Pancreas (tissue), 10 donors: ENCODE measurements at regions not wholly inside any gene's neighbourhood (a gene's known extent, or its start where the extent isn't known, plus 50 kb on each side); places are given as distances from the start of the nearest gene placed in this dataset.
A peak's percentile ranks its signal among the peaks of the same experiment; 100 is the strongest.

Source experiments
- ATAC-seq, 4 donors: fragments of 200-7000 bp; cut with Tn5 transposase; one replicate each; pipeline versions ENCODE4 v1.8.0 to v1.9.1; 2020; ENCODE audit warnings: mild to moderate bottlenecking in 4 of 4, moderate library complexity in 4 of 4
- DNase-seq, 6 donors: peaks; one replicate each; pipeline ENCODE4 v3.0.0-alpha.2; 2020
- FAIRE-seq: peaks from 2 replicates; lab custom pipeline; 2012; peaks lifted over from hg19 to GRCh38; lab: Jason Lieb, UNC
- H3K27ac ChIP-seq, 4 donors: fragments of 200-600 bp; sonication (generic); 1 replicate in 3 of 4; 2 replicates in 1 of 4; pipeline versions ENCODE4 v1.5.0 to v1.8.0; 2020
- H3K27me3 ChIP-seq, 4 donors: fragments of 200-600 bp; one replicate each; pipeline ENCODE4 v1.8.0; 2021
- H3K36me3 ChIP-seq, 3 donors: fragments of 200-600 bp; sonication (generic) in 1 of 3; one replicate each; pipeline versions ENCODE4 v1.5.0 to v1.8.0; 2020 to 2021
- H3K4me1 ChIP-seq, 3 donors: fragments of 200-600 bp; one replicate each; pipeline ENCODE4 v1.8.0; 2021
- H3K4me3 ChIP-seq, 4 donors: fragments of 200-600 bp; sonication (generic) in 2 of 4; one replicate each; pipeline versions ENCODE4 v1.5.0 to v1.8.0; 2020 to 2021
- H3K9me3 ChIP-seq, 4 donors: fragments of 200-600 bp; one replicate each; pipeline ENCODE4 v1.8.0; 2021
- CTCF ChIP-seq, 4 donors: fragments of 200-600 bp; sonication (generic) in 3 of 4; IDR thresholded peaks; one replicate each; pipeline versions ENCODE4 v1.5.0 to v1.8.0; 2021; ENCODE audit warnings: antibody characterized with exemption in 4 of 4
- WGBS, 2 donors: extraction: QIAGEN DNeasy Blood & Tissue Kit; methylation state at CpG; one replicate each; pipeline ENCODE4 v1.1.7; 2013; 5-methylcytosine and 5-hydroxymethylcytosine counted together
- intact Hi-C, 3 donors: fragments of 100-400 bp; cut with DNase I; formaldehyde crosslinking; loops; one replicate each; pipeline versions ENCODE4 v1.11.1 to v1.14.2; 2022
- donor health status: healthy with polysubstance abuse.
- donor health status: DM: no; HTN: no; CAD: no; lungs with moderate emphysema.
- donor health status: DM: no; HTN: no; CAD: no.
- donor health status: control.
- donor health status: control.
- donor health status: Bipolar disorder and iron deficiency.
- donor health status: DM: yes; HTN: yes; CAD: no.
- donor health status: DM: no; HTN: no; CAD: no.
- donor health status: DM: no; HTN: no; CAD: no.
- donor health status: DM: yes; HTN: yes; CAD: no.

- no peaks in the 10 kb centered on the region for H3K27me3 ChIP-seq
- H3K4me3 ChIP-seq, result no peak overlapping the region
- ATAC-seq, result peak; percentile 57 to 75 (median 62)
- peaks cover 0 to 6% (median 0%) of the 10 kb centered on the region in 3 donors for H3K4me1 ChIP-seq
- TF ChIP-seq CTCF (IDR thresholded peaks at IDR 0.05), result no peak
- H3K27ac ChIP-seq, result no peak overlapping the region
- intact Hi-C loops, result no loop called here
- 5 to 13% methylated on average over 1 of the region's 1 CpG for WGBS, 2 donors
- FAIRE-seq, result no peak
- no peaks in the 10 kb centered on the region for H3K36me3 ChIP-seq
- no peak for DNase-seq
- H3K9me3 ChIP-seq, result no peaks in the 10 kb centered on the region
Observed at GRCh38 chr16:9650284-9650683, 531.9 kb downstream of the GRIN2A start.

DNA sequence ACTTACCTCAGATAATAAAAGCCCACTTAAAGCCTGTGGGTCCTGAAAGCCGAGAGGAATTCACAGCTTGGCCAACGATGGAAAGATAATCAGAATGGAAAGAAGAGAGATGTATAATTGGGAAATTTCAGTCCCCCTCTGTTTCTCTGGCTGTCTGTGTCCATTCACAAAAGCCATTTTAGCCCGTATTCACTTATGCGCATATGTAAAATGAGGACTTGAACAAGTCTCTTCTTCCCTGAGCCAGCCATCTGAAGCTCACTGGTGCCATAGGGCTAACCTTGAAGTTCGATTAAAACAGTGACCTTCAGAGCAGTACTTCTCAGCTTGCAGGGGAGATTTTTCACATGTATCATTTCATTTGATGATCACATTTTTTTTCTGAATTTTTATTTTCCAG, 527.2 kb downstream of the GRIN2A start:
- no peaks in the 10 kb centered on the region for H3K27me3 ChIP-seq
- no peaks in the 10 kb centered on the region for H3K4me1 ChIP-seq
- no peaks in the 10 kb centered on the region for H3K9me3 ChIP-seq
- no peak for ATAC-seq
- no peak for DNase-seq
- FAIRE-seq, result no peak
- 75 to 76% methylated on average over 5 of the region's 5 CpGs for WGBS, 2 donors
- no peak overlapping the region for H3K27ac ChIP-seq
- no peak for TF ChIP-seq CTCF (IDR thresholded peaks at IDR 0.05)
- H3K4me3 ChIP-seq, result no peak overlapping the region
- intact Hi-C loops, result no loop called here
- no peaks in the 10 kb centered on the region for H3K36me3 ChIP-seq

DNA sequence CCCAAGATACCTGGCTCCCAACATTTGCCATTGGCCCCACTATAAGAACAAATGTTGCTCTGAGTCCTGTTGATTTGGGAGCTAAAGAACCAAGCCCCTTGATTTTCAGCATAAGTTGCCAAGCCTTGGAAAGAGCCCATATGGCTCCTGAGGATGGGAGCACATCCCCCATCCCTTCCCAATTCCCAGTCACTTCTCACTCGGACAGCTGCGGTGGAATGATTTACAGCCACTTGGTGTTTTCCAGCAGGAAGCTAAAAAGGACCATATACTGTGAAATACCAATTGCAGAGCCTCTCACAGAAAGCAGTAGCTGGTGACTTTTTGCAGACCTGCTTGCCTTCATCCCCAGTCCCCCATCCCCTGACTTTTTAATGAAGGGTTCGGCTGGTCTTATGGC, 524.6 kb downstream of the GRIN2A start:
- no peak for ATAC-seq
- Histone ChIP-seq H3K36me3 (no peaks in the 10 kb centered on the region), H3K27me3 (no peaks in the 10 kb centered on the region), H3K9me3 (no peaks in the 10 kb centered on the region), H3K4me3 (no peak overlapping the region), H3K4me1 (no peaks in the 10 kb centered on the region), H3K27ac (no peak overlapping the region)
- WGBS, 2 donors, result 30 to 36% methylated on average over 3 of the region's 3 CpGs
- no peak for DNase-seq
- no peak for TF ChIP-seq CTCF (IDR thresholded peaks at IDR 0.05)
- no peak for FAIRE-seq
- intact Hi-C loops, result no loop called here

DNA sequence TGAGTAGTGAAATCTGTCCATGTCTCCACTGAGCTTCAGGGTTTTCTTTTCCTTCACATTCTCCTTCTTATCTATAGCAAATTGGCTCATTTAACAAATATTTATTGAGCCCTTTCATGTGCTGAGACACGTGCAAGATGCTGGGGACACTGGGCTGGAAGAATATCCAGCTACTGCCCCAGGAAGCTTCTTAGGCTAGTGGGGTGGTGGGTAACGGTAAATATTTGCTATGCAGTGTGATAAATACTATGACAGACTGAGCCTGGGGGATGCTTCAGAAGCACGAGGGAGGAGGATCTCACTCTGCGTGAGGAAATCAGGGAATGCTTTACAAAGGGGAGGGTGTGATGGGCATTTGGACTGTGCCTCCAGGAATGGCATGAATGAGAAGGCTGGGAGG, 524.1 kb downstream of the GRIN2A start:
- 35 to 40% methylated on average over 4 of the region's 4 CpGs for WGBS, 2 donors
- Histone ChIP-seq H3K9me3 (no peaks in the 10 kb centered on the region), H3K27ac (no peak overlapping the region), H3K27me3 (no peaks in the 10 kb centered on the region), H3K4me3 (no peak overlapping the region), H3K36me3 (no peaks in the 10 kb centered on the region), H3K4me1 (no peaks in the 10 kb centered on the region)
- no peak for FAIRE-seq
- no peak for DNase-seq
- intact Hi-C loops, result no loop called here
- TF ChIP-seq CTCF (IDR thresholded peaks at IDR 0.05), result no peak
- no peak for ATAC-seq

GRCh38 chr16:9658586-9658985, 523.6 kb downstream of the GRIN2A start:
- intact Hi-C loops, result no loop called here
- FAIRE-seq, result no peak
- TF ChIP-seq CTCF (IDR thresholded peaks at IDR 0.05), result no peak
- WGBS, 2 donors, result 63 to 66% methylated on average over 5 of the region's 5 CpGs
- Histone ChIP-seq H3K4me1 (no peaks in the 10 kb centered on the region), H3K9me3 (no peaks in the 10 kb centered on the region), H3K36me3 (no peaks in the 10 kb centered on the region), H3K27me3 (no peaks in the 10 kb centered on the region), H3K4me3 (no peak overlapping the region), H3K27ac (no peak overlapping the region)
- ATAC-seq, result no peak
- DNase-seq, result no peak
